ENCODE measurements at regions not wholly inside any gene's neighbourhood (a gene's known extent, or its start where the extent isn't known, plus 50 kb on each side); places are given as distances from the start of the nearest gene placed in this dataset.
"Not testable (repeated sequence)": the region's sequence is repeated elsewhere in the genome, so short reads cannot be mapped to it uniquely, and the experiment has no call there.

- DNase-seq: no peak
Measured at GRCh38 chr18:76307293-76307690, 187.8 kb downstream of the ZNF516 start.

- DNase-seq: no peak
Measured at GRCh38 chr18:76306685-76307292, 188.3 kb downstream of the ZNF516 start.

GRCh38 chr18:76285866-76286265 is 209.2 kb downstream of the ZNF516 start:
- DNase-seq: no peak

DNA sequence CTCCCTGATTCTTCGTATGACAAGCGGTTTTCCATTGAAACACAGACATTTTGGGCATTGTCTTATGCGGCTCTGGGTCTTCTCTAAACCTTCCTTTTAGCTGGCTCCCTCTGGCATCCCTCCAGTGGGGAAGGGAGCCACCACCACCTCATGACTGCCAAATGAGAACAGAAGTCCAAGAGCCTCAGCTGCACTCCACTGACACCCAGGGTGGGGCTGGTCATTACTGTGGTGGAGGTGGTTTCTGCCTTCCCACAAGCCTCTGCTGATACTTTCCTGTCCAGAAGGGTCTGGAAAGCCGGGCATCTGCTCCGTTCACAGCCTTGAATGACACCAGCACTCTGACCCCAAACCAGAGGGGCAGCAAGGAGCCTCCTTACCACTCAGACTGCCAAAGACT is 213.5 kb downstream of the ZNF516 start:
- DNase-seq: no peak

- DNase-seq: no peak
Measured at GRCh38 chr18:76277801-76278200, 217.2 kb downstream of the ZNF516 start.

- DNase-seq: peak; percentile 28
Measured at GRCh38 chr18:76275727-76276313, 219.2 kb downstream of the ZNF516 start.

DNA sequence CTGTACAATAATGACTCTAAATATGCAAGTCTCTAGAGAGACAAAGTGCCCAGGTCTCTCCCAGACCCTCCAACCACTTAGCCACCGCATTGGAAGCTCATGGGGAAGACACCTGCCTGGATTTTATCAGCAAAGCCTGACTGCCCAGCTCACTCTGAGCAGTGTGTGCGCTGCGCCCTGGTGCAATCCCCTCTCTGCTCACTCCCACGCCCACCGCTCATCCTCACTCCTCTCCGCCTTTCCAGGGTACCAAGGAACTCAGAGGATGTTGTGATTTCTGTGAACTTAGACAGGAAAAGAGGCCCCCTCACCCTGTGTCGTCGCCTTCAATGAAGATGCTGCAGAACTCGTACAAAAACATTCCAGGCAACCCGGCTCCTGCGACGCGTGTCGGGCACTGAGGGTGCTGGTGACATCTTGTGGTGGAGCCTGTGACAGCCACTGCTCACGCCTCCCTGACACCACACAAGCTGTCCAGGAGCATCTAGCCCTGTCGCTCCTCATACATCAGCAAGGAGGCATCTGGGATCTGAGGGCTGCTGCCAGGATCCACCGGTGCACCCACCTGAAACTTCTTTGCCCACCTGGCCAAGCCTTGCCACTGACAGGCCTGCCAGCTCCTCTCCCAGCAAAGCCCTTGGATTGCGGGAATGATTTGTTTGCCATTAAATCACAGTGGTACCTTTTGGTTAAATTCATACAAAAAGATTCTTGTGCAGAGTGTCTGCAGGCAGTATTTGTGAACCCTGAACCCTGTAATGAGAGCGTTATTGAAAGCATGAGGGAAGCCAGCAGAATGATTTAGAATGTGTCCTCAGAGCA is 220.4 kb downstream of the ZNF516 start:
- peak; percentile 57 for DNase-seq

DNA sequence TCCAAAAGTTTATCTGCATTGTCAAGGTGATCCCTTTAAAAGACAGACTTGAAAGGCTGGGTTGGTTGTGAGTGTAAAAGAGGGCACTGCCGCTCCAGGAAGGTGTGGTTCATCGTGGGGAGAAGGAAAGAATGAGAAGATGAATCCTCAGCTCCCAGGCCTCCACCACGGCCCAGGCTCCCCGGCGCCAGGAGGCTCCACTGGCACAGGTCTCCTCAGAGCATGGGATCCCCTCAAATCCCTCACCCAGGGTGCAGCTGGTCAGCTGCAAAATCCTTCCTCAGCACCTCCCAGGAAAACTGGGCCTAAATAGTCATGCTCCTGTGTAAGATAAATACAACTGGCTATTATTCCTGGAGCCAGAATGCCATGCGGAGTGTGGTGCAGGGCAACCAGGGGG is 221.1 kb downstream of the ZNF516 start:
- DNase-seq: no peak

DNA sequence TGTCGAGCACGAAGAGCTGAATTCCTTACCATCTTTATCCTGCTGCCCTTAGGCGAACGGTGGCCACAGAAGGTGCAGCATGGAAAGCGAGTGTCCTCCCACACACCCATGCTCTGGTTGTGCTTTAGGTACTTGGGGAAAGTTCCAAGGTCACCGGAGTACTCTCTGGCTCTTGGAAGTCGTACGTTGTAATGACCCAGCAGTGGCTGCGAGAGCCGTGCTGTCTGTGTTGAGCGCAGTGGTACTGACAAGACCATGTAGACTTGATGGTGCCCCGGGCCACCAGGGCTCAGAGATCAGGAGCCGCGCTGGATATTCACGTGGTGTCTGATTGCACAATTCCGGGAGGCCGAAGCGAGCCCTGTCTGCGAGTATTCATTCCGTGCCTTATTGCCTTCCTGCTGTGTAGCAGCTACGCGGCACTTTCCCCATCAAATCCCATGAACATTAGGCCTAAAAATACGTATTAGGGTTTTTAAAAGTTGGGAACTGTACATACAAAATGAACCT is 222.0 kb downstream of the ZNF516 start:
- no peak for DNase-seq

GRCh38 chr18:76267423-76267822 is 227.6 kb downstream of the ZNF516 start:
- DNase-seq: not testable (repeated sequence)

DNA sequence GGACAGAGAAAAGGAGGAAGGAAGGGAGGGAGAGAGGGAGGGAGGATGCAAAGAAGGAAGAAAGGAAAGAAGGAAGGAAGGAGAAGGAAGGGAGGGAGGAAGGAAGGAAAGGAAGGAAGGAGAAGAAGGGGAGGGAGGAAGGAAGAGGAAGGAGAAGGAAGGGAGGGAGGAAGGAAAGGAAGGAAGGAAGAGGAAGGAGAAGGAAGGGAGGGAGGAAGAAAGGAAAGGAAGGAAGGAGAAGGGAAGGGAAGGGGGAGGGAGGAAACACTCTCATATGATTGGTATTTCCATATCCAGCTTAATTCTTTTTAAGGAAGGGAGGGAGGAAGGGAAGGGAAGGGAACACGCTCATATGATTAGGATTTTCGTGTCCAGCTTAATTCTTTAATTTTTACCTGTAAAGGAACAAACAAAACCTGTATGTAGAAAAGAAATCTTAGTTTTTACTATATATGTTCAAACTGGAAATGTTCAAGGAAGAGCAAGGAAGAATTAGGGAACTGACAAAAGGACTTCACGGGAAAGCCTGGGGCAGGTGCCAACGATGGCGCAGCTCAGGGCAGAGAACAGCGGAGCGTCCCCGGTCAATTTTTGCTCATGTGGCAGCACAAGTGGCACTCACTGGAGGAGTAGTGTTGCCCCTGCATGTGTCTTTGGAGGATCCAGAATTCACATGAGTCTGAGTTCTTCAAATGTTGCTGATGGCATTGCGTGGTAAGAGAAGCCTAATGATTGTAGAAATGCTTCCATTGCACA is 228.6 kb downstream of the ZNF516 start:
- DNase-seq: no peak

DNA sequence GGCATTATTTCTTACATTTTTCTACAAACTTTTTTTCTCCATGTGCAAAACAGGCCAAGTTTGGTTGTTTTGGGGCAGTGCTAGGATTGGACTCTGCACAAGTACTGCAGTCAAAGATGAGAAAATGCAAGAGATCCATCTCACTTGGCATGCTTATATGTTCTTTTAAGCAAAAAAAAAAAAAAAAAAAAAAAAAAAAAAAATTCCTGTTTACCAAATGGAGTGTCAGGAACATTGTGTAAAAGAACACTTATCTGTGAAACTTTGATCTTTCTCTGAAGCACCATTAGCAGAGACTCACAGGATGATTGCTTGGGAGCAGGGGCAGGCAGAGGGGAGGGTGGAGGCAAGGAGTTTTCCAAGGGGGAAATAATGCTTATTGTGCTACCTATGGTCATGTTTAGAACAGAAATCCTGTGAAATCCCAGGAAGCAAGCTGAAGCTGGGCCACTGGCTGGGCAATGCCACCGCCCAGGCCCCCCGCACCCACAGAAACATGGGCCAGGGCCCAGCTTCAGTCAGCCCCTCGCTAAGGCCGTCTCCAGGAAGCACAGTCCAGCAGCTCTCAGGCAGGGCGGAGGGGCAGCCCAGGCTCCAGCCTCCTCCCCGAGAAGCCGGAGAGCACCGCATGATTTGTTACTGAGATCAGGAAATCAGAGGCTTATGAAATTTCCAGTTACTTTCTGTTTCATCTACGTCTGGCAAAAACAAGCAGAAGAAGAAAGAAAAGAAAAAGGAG is 229.4 kb downstream of the ZNF516 start:
- DNase-seq: no peak

- DNase-seq: no peak
Measured at GRCh38 chr18:76264876-76265250, 230.2 kb downstream of the ZNF516 start.

- DNase-seq: no peak
Measured at GRCh38 chr18:76264198-76264875, 230.7 kb downstream of the ZNF516 start.

- DNase-seq: no peak
Measured at GRCh38 chr18:76263046-76264005, 231.7 kb downstream of the ZNF516 start.

- no peak for DNase-seq
Measured at GRCh38 chr18:76260941-76261472, 234.0 kb downstream of the ZNF516 start.

GRCh38 chr18:76259711-76260110 is 235.3 kb downstream of the ZNF516 start:
- no peak for DNase-seq

DNA sequence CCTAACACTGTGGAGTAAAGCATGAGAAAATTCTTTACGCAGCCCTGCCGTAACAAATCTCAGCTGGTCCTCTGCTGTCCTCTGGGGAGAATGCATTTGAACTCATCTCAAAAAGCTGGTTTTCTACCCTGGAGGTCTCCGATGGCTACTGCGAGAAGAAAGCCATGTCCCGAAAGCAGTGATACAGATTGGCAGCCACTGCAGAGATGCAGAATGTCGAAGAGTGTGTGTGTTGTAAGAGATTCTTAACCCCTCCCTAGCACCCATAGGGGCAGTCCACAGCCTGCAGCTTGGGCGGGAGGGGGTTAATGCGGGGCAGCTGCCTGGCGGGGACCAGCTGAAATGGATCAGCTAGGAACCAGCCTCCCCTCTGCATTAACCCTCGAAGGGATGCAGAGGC is 235.9 kb downstream of the ZNF516 start:
- no peak for DNase-seq

DNA sequence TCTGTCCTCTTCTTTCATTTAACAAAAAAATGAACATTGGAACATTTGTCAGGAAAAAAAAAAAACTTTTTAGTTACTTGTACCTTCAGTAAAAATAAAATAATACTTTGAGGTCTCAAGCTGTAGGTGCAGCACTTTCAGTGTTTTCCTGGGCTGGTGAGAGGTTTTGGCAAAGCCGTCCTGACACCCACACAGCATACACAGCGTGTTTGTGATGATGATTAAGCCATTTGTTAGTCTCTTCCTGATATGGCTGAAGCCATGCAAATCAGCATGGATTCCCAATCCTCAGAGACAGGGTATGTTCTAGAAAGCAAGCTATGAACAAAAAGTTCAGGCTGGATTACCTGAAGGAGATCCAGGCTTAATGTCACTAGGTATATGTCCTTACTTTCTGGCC is 236.8 kb downstream of the ZNF516 start:
- no peak for DNase-seq

GRCh38 chr18:76255070-76255683 is 239.9 kb downstream of the ZNF516 start:
- DNase-seq: peak; percentile 83

Measured in NCI-H345 (cell line).